Fibroblast of lung (primary cell): ENCODE measurements at regions not wholly inside any gene's neighbourhood (a gene's known extent, or its start where the extent isn't known, plus 50 kb on each side); places are given as distances from the start of the nearest gene placed in this dataset.
A peak's percentile ranks its signal among the peaks of the same experiment; 100 is the strongest.

ENCODE experiments used
- DNase-seq, 2 donors: peaks; one replicate each; pipeline versions ENCODE4 v3.0.0 to v3.0.0-alpha.2; 2010; ENCODE audit warnings: low read depth in 2 of 2
- H2AFZ ChIP-seq: 2 replicates; pipeline ENCODE4 v1.5.1; 2012; ENCODE audit warnings: low read length, control low read depth, inconsistent platforms
- H3K27ac ChIP-seq: 2 replicates; pipeline ENCODE4 v1.5.1; 2011; ENCODE audit warnings: low read length, control low read depth; ENCODE audit not compliant: insufficient read depth
- H3K27me3 ChIP-seq: 2 replicates; pipeline ENCODE4 v1.5.1; 2011; ENCODE audit warnings: mild to moderate bottlenecking, low read length; ENCODE audit not compliant: control insufficient read depth, insufficient read depth
- H3K36me3 ChIP-seq: 2 replicates; pipeline ENCODE4 v1.5.1; 2011; ENCODE audit warnings: low read length; ENCODE audit not compliant: control insufficient read depth, insufficient read depth
- H3K4me1 ChIP-seq: 2 replicates; pipeline ENCODE4 v1.5.1; 2011; ENCODE audit warnings: low read length; ENCODE audit not compliant: control insufficient read depth, insufficient read depth; ENCODE audit errors: extremely low read depth
- H3K4me2 ChIP-seq: 2 replicates; pipeline ENCODE4 v1.5.1; 2011; ENCODE audit warnings: low read length, control low read depth; ENCODE audit not compliant: insufficient read depth; ENCODE audit errors: extremely low read depth
- H3K4me3 ChIP-seq, 4 experiments: fragments of 200-600 bp in 1 of 4; sonication (generic) in 1 of 4; replicated peaks in 1 of 4; 2 replicates each; pipeline ENCODE4 v1.5.1; 2011 to 2016; ENCODE audit warnings: low read length in 4 of 4, low read depth in 3 of 4, mild to moderate bottlenecking in 3 of 4, control low read depth in 2 of 4, inconsistent platforms in 1 of 4, mixed read lengths in 1 of 4; ENCODE audit not compliant: insufficient read depth in 1 of 4; ENCODE audit errors: control extremely low read depth in 1 of 4
- H3K79me2 ChIP-seq: 2 replicates; pipeline ENCODE4 v1.5.1; 2012; ENCODE audit warnings: mild to moderate bottlenecking, low read length, inconsistent platforms; ENCODE audit not compliant: control insufficient read depth, insufficient read depth
- H3K9ac ChIP-seq: 2 replicates; pipeline ENCODE4 v1.5.1; 2011; ENCODE audit warnings: mild to moderate bottlenecking, low read length, control low read depth; ENCODE audit not compliant: insufficient read depth
- H3K9me3 ChIP-seq: 2 replicates; pipeline ENCODE4 v1.5.1; 2012; ENCODE audit warnings: low read depth, low read length; ENCODE audit not compliant: control insufficient read depth, insufficient read depth
- H4K20me1 ChIP-seq: 2 replicates; pipeline ENCODE4 v1.5.1; 2011; ENCODE audit warnings: low read length; ENCODE audit not compliant: control insufficient read depth, insufficient read depth; ENCODE audit errors: extremely low read depth
- CTCF ChIP-seq, 2 donors: IDR thresholded peaks in 1 of 2; conservative IDR thresholded peaks in 1 of 2; 1 replicate in 1 of 2; 2 replicates in 1 of 2; pipeline ENCODE4 v1.5.1; 2011 to 2012; ENCODE audit warnings: low read length in 2 of 2, control low read depth in 1 of 2, inconsistent platforms in 1 of 2, low read depth in 1 of 2, mild to moderate bottlenecking in 1 of 2
- EZH2 ChIP-seq: IDR thresholded peaks from 2 replicates; pipeline ENCODE4 v1.5.1; 2012; ENCODE audit warnings: low read length, control low read depth, mild to moderate bottlenecking; ENCODE audit errors: missing control alignments

- no peak for DNase-seq
- no peaks in the 10 kb centered on the region for H3K79me2 ChIP-seq
- no peak for TF ChIP-seq CTCF (conservative IDR thresholded peaks at IDR 0.05 in 1 of 2, IDR thresholded peaks at IDR 0.05 in 1 of 2; ENCODE audit: low read depth in 1 of 2, low read length in 2 of 2)
- no peak for TF ChIP-seq EZH2
- no peak overlapping the region for H3K4me2 ChIP-seq
- no peak overlapping the region for H2AFZ ChIP-seq
- peaks cover 5% of the 10 kb centered on the region for H3K4me1 ChIP-seq
- no peak overlapping the region for H3K27ac ChIP-seq
- H4K20me1 ChIP-seq = no peaks in the 10 kb centered on the region
- H3K27me3 ChIP-seq = no peaks in the 10 kb centered on the region
- no peak overlapping the region for H3K9ac ChIP-seq
- no peak overlapping the region for H3K4me3 ChIP-seq
- H3K9me3 ChIP-seq = no peaks in the 10 kb centered on the region
- H3K36me3 ChIP-seq = no peaks in the 10 kb centered on the region
Measured at GRCh38 chr11:129637983-129638776, 177.5 kb upstream of the TMEM45B start.

- TF ChIP-seq EZH2 = no peak
- H3K27ac ChIP-seq = peak overlapping the region; percentile 58
- H3K27me3 ChIP-seq = no peaks in the 10 kb centered on the region
- no peaks in the 10 kb centered on the region for H3K79me2 ChIP-seq
- no peak overlapping the region for H3K4me3 ChIP-seq
- H3K4me1 ChIP-seq = peaks cover 5% of the 10 kb centered on the region
- H4K20me1 ChIP-seq = no peaks in the 10 kb centered on the region
- peak overlapping the region; percentile 33 for H3K4me2 ChIP-seq
- no peaks in the 10 kb centered on the region for H3K36me3 ChIP-seq
- DNase-seq = peak; percentile 92 to 100
- no peak overlapping the region for H3K9ac ChIP-seq
- H3K9me3 ChIP-seq = no peaks in the 10 kb centered on the region
- no peak overlapping the region for H2AFZ ChIP-seq
Measured at GRCh38 chr11:129639300-129639699, 176.3 kb upstream of the TMEM45B start.

- H3K79me2 ChIP-seq = no peaks in the 10 kb centered on the region
- H3K9ac ChIP-seq = no peak overlapping the region
- no peak for TF ChIP-seq CTCF (conservative IDR thresholded peaks at IDR 0.05 in 1 of 2, IDR thresholded peaks at IDR 0.05 in 1 of 2; ENCODE audit: low read depth in 1 of 2, low read length in 2 of 2)
- no peak for TF ChIP-seq EZH2
- no peaks in the 10 kb centered on the region for H4K20me1 ChIP-seq
- no peaks in the 10 kb centered on the region for H3K36me3 ChIP-seq
- no peak overlapping the region for H3K4me2 ChIP-seq
- no peaks in the 10 kb centered on the region for H3K27me3 ChIP-seq
- H3K27ac ChIP-seq = no peak overlapping the region
- H3K9me3 ChIP-seq = no peaks in the 10 kb centered on the region
- no peak overlapping the region for H3K4me3 ChIP-seq
- H2AFZ ChIP-seq = no peak overlapping the region
- H3K4me1 ChIP-seq = peaks cover 5% of the 10 kb centered on the region
- DNase-seq = no peak
Measured at GRCh38 chr11:129640671-129641070, 175.0 kb upstream of the TMEM45B start.
